Astrocyte of the spinal cord (primary cell): ENCODE measurements at regions not wholly inside any gene's neighbourhood (a gene's known extent, or its start where the extent isn't known, plus 50 kb on each side); places are given as distances from the start of the nearest gene placed in this dataset.

ENCODE experiments used
- DNase-seq: peaks from one replicate; pipeline ENCODE4 v3.0.0; 2011; ENCODE audit warnings: low read depth, low spot score
- H3K4me3 ChIP-seq: 2 replicates; pipeline ENCODE4 v1.5.1; 2011; ENCODE audit warnings: low read depth, mild to moderate bottlenecking, low read length, moderate library complexity
- CTCF ChIP-seq: IDR thresholded peaks from 2 replicates; pipeline ENCODE4 v1.5.1; 2012; ENCODE audit warnings: low read depth, mild to moderate bottlenecking, low read length, inconsistent platforms
- in situ Hi-C: cut with HindIII; loops from 2 replicates; pipeline ENCODE4 v1.10.0; 2017; ENCODE audit warnings: low sequenced_read_pairs

GRCh38 chr9:19649336-19650041 is 139.3 kb downstream of the SLC24A2 start:
- TF ChIP-seq CTCF = no peak
- in situ Hi-C loops = no loop called here
- no peak overlapping the region for H3K4me3 ChIP-seq
- no peak for DNase-seq

- no peak for DNase-seq
- in situ Hi-C loops = no loop called here
- no peak for TF ChIP-seq CTCF
- no peak overlapping the region for H3K4me3 ChIP-seq
These were observed 140.2 kb downstream of the SLC24A2 start for GRCh38 chr9:19648672-19649071.

DNA sequence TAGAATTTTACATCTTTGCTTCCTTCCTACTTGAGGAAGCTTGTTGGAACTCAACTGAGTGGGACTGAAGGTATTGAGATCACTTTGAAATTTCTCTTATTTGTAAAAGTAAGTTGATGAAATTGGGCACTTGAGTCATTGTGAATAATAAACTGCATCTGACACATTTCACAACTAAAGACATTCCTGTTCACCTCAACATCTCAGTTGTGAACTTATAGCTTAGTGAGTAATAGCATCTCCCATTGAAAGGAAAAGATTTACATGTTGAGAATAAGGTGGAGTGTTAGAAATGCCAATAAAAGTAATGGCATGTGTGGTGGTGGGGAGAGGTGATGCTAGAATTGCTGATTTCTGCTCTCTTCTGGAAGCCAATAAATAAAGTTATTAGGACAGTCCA is 145.0 kb downstream of the SLC24A2 start:
- in situ Hi-C loops = no loop called here
- H3K4me3 ChIP-seq = no peak overlapping the region
- DNase-seq = no peak
- no peak for TF ChIP-seq CTCF

DNA sequence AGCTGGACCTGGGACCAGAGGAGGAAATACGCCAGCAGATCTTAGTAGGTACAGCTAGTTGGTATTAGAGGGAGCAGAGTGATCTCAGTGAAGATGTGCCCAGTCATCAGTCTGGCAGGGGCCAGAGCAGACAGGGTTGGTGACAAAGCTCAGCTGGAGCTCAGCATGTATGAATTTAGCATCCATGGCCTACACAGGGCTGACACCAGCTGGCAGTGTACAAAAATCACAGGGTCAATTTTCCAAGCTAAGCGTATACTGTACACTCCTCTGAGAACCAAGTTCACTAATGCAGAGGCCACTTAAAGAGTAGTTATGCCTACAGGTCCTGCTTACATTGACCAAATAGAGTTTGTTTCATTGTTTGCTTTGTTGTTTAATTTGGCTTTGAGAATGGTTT is 146.6 kb downstream of the SLC24A2 start:
- H3K4me3 ChIP-seq = no peak overlapping the region
- DNase-seq = no peak
- no peak for TF ChIP-seq CTCF
- in situ Hi-C loops = no loop called here

DNA sequence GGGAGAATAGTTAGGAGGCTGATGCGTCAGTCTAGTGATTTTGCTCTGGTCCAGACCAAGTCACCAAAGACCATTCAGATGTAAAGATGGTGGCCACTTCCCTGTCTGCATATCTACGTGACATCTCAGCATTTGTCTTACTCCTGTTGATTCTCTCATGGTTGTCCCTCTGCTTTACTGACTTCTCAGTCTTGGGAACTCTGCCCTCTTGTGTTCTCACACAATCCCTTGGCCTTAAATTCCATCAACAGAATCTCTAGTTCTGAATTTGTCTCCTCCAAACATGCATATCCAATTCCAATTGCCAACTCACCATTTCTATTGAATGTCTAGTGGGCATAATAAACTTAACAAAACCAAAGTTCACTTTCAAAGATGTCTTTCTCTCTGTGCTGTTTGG is 147.8 kb downstream of the SLC24A2 start:
- in situ Hi-C loops = no loop called here
- no peak for TF ChIP-seq CTCF

GRCh38 chr9:19640014-19640413 is 148.8 kb downstream of the SLC24A2 start:
- no peak for DNase-seq
- TF ChIP-seq CTCF = no peak
- in situ Hi-C loops = no loop called here
- H3K4me3 ChIP-seq = no peak overlapping the region

More for the DNA sequence above, 147.8 kb downstream of the SLC24A2 start:
- no peak overlapping the region for H3K4me3 ChIP-seq
- DNase-seq = no peak

DNA sequence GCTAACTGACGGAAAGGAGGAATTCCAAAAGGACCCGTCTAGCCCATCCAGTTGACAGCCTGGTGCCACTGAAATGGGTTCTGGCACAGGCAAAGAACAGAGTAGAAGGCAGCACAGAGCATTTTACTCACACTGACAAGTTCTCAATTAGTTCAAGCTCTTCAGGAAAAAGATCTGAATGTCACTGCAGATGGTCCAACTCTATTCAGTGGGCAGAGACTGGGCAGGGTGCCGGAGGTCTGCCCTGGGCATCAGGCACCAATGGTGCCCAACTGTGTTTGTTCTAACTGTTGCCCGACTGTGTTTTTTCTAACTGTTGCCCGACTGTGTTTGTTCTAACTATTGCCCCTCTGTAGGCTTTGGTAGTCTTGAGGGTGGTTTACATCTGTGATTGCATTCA is 151.8 kb downstream of the SLC24A2 start:
- no peak for TF ChIP-seq CTCF
- no peak overlapping the region for H3K4me3 ChIP-seq
- DNase-seq = no peak
- in situ Hi-C loops = no loop called here
